SK-N-MC (cell line): ENCODE measurements at regions not wholly inside any gene's neighbourhood (a gene's known extent, or its start where the extent isn't known, plus 50 kb on each side); places are given as distances from the start of the nearest gene placed in this dataset.

ENCODE experiments used
- DNase-seq: peaks from one replicate; pipeline ENCODE4 v3.0.0-alpha.2; 2011; ENCODE audit warnings: low read depth, low spot score
- H3K27ac ChIP-seq: fragments of 200-600 bp; sonication (generic); 2 replicates; pipeline ENCODE4 v1.5.1; 2016; ENCODE audit warnings: mixed run types
- H3K36me3 ChIP-seq: fragments of 200-600 bp; sonication (generic); 2 replicates; pipeline ENCODE4 v1.6.1; 2017; ENCODE audit warnings: antibody characterized with exemption, low read length, mixed read lengths; ENCODE audit not compliant: insufficient read depth
- H3K4me3 ChIP-seq: fragments of 200-600 bp; sonication (generic); 2 replicates; pipeline ENCODE4 v1.5.1; 2016
- H3K9ac ChIP-seq: fragments of 200-600 bp; sonication (generic); 2 replicates; pipeline ENCODE4 v1.8.0; 2017; ENCODE audit warnings: mixed run types, mixed read lengths; ENCODE audit not compliant: insufficient read length
- H3K9me3 ChIP-seq: fragments of 200-600 bp; sonication (generic); 2 replicates; pipeline ENCODE4 v1.6.1; 2017; ENCODE audit warnings: low read depth, mild to moderate bottlenecking, antibody characterized with exemption, low read length, moderate library complexity, mixed read lengths
- EZH2 ChIP-seq: fragments of 200-600 bp; sonication (generic); IDR thresholded peaks from one replicate; pipeline ENCODE4 v1.6.1; 2017; ENCODE audit warnings: antibody characterized with exemption
- FOXP2 ChIP-seq: optimal IDR thresholded peaks from 2 replicates; pipeline ENCODE3; 2011; ENCODE audit warnings: mild to moderate bottlenecking, moderate library complexity; ENCODE audit not compliant: insufficient read depth; ENCODE audit errors: extremely low read length, control extremely low read depth
- POLR2AphosphoS5 ChIP-seq: IDR thresholded peaks from 2 replicates; pipeline ENCODE4 v1.6.1; 2012; ENCODE audit warnings: mild to moderate bottlenecking, low read depth, low read length, borderline replicate concordance

- no peak for DNase-seq
- no peak overlapping the region for H3K4me3 ChIP-seq
- no peaks in the 10 kb centered on the region for H3K36me3 ChIP-seq
- H3K9ac ChIP-seq = no peak overlapping the region
- no peak for TF ChIP-seq EZH2
- TF ChIP-seq FOXP2 = no peak
- TF ChIP-seq POLR2AphosphoS5 = no peak
- no peaks in the 10 kb centered on the region for H3K9me3 ChIP-seq
- no peak overlapping the region for H3K27ac ChIP-seq
Observed at GRCh38 chr14:97489750-97490149, 692.6 kb downstream of the VRK1 start.

DNA sequence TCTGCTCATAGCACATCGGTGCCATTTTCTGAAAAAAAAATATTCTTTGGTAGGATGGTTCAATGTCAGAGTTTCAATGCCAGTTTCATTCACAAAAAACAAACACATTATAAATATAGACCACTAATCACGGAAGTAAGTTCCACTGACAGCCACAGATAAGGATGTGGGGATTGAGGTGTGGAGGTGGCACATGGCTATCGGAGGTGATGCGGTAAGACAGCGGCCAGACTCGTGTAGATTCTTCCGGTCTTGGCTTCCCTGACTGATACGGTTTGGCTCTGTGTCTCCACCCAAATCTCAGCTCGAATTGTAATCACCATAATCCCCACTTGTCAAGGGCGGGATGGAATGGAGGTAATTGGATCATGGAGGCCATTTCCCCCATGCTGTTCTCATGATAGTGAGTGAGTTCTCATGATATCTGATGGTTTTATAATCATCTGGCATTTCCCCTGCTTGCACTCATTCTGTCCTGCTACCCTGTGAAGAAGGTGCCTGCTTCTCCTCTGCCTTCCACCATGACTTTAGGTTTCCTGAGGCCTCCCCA is 693.4 kb downstream of the VRK1 start:
- no peak overlapping the region for H3K27ac ChIP-seq
- H3K9ac ChIP-seq = no peak overlapping the region
- TF ChIP-seq POLR2AphosphoS5 (no peak), EZH2 (no peak), FOXP2 (no peak)
- H3K36me3 ChIP-seq = no peaks in the 10 kb centered on the region
- H3K9me3 ChIP-seq = no peaks in the 10 kb centered on the region
- no peak overlapping the region for H3K4me3 ChIP-seq
- no peak for DNase-seq

DNA sequence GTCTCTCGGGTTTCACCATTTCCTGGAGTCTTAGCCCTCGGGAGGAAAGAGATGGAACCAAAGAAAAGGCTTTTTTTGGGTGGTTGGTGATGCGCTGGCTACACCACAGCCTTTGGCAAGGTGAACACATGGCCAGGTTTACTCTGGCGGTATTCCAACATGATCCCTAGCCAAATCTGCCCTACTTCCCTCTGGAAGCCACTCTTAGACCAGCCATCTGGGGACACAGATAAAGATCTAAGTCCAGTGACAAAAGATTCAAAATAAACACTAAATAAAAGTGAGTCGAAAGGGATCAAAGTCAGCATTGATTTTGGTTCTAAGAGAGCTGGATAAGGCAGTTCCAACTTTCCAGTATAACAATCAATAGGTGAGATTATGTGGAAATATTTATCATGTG is 694.5 kb downstream of the VRK1 start:
- Histone ChIP-seq H3K9me3 (no peaks in the 10 kb centered on the region), H3K9ac (no peak overlapping the region), H3K36me3 (no peaks in the 10 kb centered on the region), H3K27ac (no peak overlapping the region), H3K4me3 (no peak overlapping the region)
- TF ChIP-seq EZH2 (no peak), POLR2AphosphoS5 (no peak), FOXP2 (no peak)
- no peak for DNase-seq

DNA sequence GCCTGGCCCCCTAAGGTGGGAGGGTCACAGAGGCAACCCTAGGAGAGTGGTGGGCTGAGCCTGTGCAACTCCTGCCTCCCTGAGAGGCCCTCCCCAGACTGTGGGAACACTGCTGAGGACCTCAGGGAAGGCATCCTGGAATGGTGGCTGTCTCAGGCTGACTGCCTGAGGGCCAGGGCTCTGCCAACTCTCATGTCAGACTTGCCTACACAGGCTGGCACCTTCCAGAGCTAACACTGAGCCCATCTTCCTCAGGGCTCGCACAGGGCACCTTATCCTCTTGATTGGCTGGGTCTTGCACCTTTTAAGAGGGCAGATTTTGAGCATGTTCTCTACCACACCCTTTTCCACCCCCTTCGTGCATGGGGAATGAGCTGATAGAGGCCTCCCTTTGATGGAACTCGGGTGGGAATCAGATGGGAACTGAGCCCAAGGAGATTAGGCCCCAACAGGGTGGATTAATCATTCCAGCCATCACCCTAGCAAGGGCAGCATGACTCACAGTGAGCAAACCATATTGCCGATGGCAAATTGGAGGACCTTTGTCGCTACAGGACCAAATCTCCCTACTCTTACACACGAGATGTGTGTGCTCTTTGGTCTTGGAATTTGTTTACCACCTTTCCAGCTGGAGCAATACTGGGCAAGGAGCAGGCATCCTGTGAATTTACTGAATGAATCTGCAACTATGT is 702.8 kb downstream of the VRK1 start:
- H3K9ac ChIP-seq = no peak overlapping the region
- no peak for DNase-seq
- TF ChIP-seq POLR2AphosphoS5 = no peak
- no peak for TF ChIP-seq FOXP2
- no peak for TF ChIP-seq EZH2
- H3K27ac ChIP-seq = no peak overlapping the region
- H3K36me3 ChIP-seq = no peaks in the 10 kb centered on the region
- no peaks in the 10 kb centered on the region for H3K9me3 ChIP-seq
- no peak overlapping the region for H3K4me3 ChIP-seq

GRCh38 chr14:97506626-97507025 is 709.4 kb downstream of the VRK1 start:
- H3K4me3 ChIP-seq = no peak overlapping the region
- H3K27ac ChIP-seq = no peak overlapping the region
- no peak overlapping the region for H3K9ac ChIP-seq
- TF ChIP-seq POLR2AphosphoS5 (no peak), EZH2 (no peak), FOXP2 (no peak)
- peaks cover 12% of the 10 kb centered on the region; the same call in 1 of the 2 replicates for H3K9me3 ChIP-seq
- H3K36me3 ChIP-seq = no peaks in the 10 kb centered on the region
- no peak for DNase-seq

DNA sequence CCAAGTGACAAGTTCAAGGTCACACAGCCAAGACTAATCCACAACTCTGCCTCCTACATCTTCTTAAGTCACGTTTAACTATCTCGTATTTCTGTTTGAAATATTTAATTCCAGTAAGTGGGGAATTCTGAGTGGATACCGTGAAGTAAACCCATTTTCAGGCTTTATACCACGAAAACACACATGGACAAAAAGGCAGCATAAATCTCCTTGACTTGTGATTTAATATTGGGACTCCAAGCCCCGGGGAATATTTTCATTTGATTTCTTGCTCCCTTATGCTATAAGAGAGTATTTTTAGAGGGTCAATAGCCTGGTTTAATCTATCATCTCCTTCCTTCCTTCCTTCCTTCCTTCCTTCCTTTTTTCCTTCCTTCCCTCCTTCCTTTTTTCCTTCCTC is 716.7 kb downstream of the VRK1 start:
- TF ChIP-seq POLR2AphosphoS5 (peak; percentile 73; the same call in 1 of the 2 replicates), FOXP2 (no peak)
- DNase-seq = peak; percentile 93
- peaks cover 12% of the 10 kb centered on the region; the same call in 1 of the 2 replicates for H3K9me3 ChIP-seq
- H3K9ac ChIP-seq = peak overlapping the region; percentile 73
- H3K36me3 ChIP-seq = no peaks in the 10 kb centered on the region
- peak overlapping the region; percentile 99 for H3K27ac ChIP-seq
- 0 out of 2 replicates have a peak overlapping the region, but pooled peaks have one; percentile 0 for H3K4me3 ChIP-seq

DNA sequence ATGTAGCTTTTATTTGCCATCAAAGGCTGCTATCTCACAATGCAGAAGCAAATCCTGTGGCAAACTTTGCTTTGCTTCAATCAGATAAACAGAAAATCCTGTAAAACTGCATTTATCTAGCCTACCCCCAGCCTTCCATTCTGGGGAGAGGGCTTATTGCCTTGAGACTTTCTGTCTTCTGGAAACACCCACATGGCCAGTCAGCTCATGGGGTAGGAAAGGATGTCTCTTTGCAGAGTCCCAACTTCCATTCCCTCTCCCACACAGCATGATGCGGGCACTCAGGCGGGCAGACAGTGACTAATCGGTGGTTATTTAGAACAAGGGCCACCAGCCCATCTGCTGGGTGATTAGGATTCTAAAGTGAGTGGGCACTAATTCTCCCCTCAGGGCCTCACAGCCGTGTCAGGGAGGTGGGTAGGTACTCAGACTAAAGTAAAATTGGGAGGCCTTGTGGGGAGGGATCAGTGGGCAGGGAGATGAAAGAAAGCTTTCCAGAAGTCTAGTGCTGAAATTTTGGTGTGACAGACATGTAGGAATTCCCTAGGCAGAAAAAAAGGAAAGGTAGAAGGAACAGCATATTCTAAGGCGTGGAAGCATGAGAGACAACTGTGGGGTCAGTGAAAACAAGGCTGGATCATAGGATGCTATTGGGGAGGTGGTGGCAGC is 720.5 kb downstream of the VRK1 start:
- Histone ChIP-seq H3K27ac (no peak overlapping the region), H3K4me3 (no peak overlapping the region), H3K9ac (no peak overlapping the region), H3K36me3 (no peaks in the 10 kb centered on the region), H3K9me3 (no peaks in the 10 kb centered on the region; the same call in 1 of the 2 replicates)
- no peak for TF ChIP-seq POLR2AphosphoS5
- no peak for TF ChIP-seq FOXP2
- no peak for TF ChIP-seq EZH2
- no peak for DNase-seq

DNA sequence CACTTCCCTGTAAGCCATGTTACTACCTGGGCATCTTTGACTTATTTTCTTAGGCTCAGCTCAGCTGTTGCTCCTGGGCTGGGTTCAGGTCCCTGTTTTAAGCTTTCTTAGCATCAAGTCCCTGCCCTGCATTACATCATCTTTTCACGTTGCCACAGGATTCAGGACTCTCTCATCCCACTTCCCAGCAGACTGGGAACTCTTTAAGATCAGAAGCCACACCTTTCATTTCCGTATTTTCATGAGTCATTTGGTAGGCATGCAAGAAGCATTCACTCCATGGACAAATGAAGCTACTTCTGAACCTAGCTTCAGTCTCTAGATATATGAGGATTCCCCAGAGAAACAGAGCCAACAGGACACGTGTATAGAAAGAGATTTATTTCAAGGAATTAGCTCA is 726.8 kb downstream of the VRK1 start:
- Histone ChIP-seq H3K9ac (no peak overlapping the region), H3K36me3 (no peaks in the 10 kb centered on the region), H3K9me3 (no peaks in the 10 kb centered on the region; the same call in 1 of the 2 replicates), H3K27ac (no peak overlapping the region), H3K4me3 (no peak overlapping the region)
- DNase-seq = no peak
- TF ChIP-seq FOXP2 = no peak
- TF ChIP-seq EZH2 = no peak
- no peak for TF ChIP-seq POLR2AphosphoS5
